Neural cell (in vitro differentiated cells): ENCODE measurements at regions not wholly inside any gene's neighbourhood (a gene's known extent, or its start where the extent isn't known, plus 50 kb on each side); places are given as distances from the start of the nearest gene placed in this dataset.

Experiments
- H2AFZ ChIP-seq: fragments of 200-600, 300-800 bp; sonication (generic), shearing (Covaris generic); 2 replicates; pipeline ENCODE4 v1.6.0; 2014; ENCODE audit warnings: low read depth, mild to moderate bottlenecking, antibody characterized with exemption, low read length, moderate library complexity
- H3F3A ChIP-seq: fragments of 200-600 bp; shearing (Covaris generic); 2 replicates; pipeline ENCODE4 v1.6.1; 2016; ENCODE audit warnings: mild to moderate bottlenecking, moderate library complexity, mixed read lengths, antibody characterized with exemption, low read length; ENCODE audit not compliant: insufficient read depth, poor library complexity, severe bottlenecking
- H3K27ac ChIP-seq: fragments of 200-600, 300-800 bp; sonication (generic), shearing (Covaris generic); 2 replicates; pipeline ENCODE4 v1.5.1; 2014; ENCODE audit warnings: mild to moderate bottlenecking, low read length, moderate library complexity
- H3K27me3 ChIP-seq: fragments of 300-800, 200-600 bp; sonication (generic), shearing (Covaris generic); 2 replicates; pipeline ENCODE4 v1.6.0; 2014; ENCODE audit warnings: mild to moderate bottlenecking, low read depth, low read length, moderate library complexity; ENCODE audit not compliant: insufficient read depth
- H3K36me3 ChIP-seq: fragments of 300-800, 200-600 bp; sonication (generic), shearing (Covaris generic); 2 replicates; pipeline ENCODE4 v1.5.1; 2014; ENCODE audit warnings: mild to moderate bottlenecking, antibody characterized with exemption, low read length, moderate library complexity; ENCODE audit not compliant: insufficient read depth
- H3K4me2 ChIP-seq: fragments of 300-800, 200-600 bp; sonication (generic), shearing (Covaris generic); 2 replicates; pipeline ENCODE4 v1.6.0; 2014; ENCODE audit warnings: mild to moderate bottlenecking, low read length
- H3K4me3 ChIP-seq: fragments of 300-800, 200-600 bp; sonication (generic), shearing (Covaris generic); 2 replicates; pipeline ENCODE4 v1.5.1; 2014; ENCODE audit warnings: mild to moderate bottlenecking, low read length, moderate library complexity
- H3K79me2 ChIP-seq: fragments of 200-600 bp; shearing (Covaris generic); replicated peaks from 2 replicates; pipeline ENCODE4 v1.6.0; 2014; ENCODE audit warnings: mild to moderate bottlenecking, low read length, moderate library complexity; ENCODE audit not compliant: insufficient read depth
- H3K9ac ChIP-seq: fragments of 300-800, 200-600 bp; sonication (generic), shearing (Covaris generic); 2 replicates; pipeline ENCODE4 v1.6.1; 2016; ENCODE audit warnings: mild to moderate bottlenecking, low read length, mixed read lengths
- H3K9me2 ChIP-seq: fragments of 200-600 bp; shearing (Covaris generic); 2 replicates; pipeline ENCODE4 v1.6.1; 2016; ENCODE audit warnings: mild to moderate bottlenecking, low read length, mixed read lengths; ENCODE audit not compliant: insufficient read depth
- H3K9me3 ChIP-seq: fragments of 200-600, 300-800 bp; sonication (generic), shearing (Covaris generic); 2 replicates; pipeline ENCODE4 v1.6.1; 2016; ENCODE audit warnings: mild to moderate bottlenecking, mixed run types, low read length, moderate library complexity, mixed read lengths
- H4K20me1 ChIP-seq: fragments of 200-600 bp; shearing (Covaris generic); 2 replicates; pipeline ENCODE4 v1.6.1; 2016; ENCODE audit warnings: mild to moderate bottlenecking, mixed run types; ENCODE audit not compliant: insufficient read depth
- CTCF ChIP-seq: fragments of 450-650 bp; IDR thresholded peaks from 2 replicates; pipeline ENCODE4 v1.5.1; 2014; ENCODE audit warnings: antibody characterized with exemption, mild to moderate bottlenecking, moderate library complexity; ENCODE audit not compliant: poor library complexity, severe bottlenecking
- EP300 ChIP-seq: fragments of 450-650 bp; conservative IDR thresholded peaks from 2 replicates; pipeline ENCODE4 v1.6.1; 2014; ENCODE audit warnings: antibody characterized with exemption, mild to moderate bottlenecking, moderate library complexity; ENCODE audit not compliant: poor library complexity, severe bottlenecking
- EZH2 ChIP-seq: fragments of 200-600, 300-800 bp; shearing (Covaris generic), sonication (generic); IDR thresholded peaks from 2 replicates; pipeline ENCODE4 v1.6.1; 2014; ENCODE audit warnings: antibody characterized with exemption, low read length, borderline replicate concordance, mild to moderate bottlenecking; ENCODE audit not compliant: insufficient read depth, poor library complexity, severe bottlenecking
- MXI1 ChIP-seq: fragments of 450-650 bp; conservative IDR thresholded peaks from 2 replicates; pipeline ENCODE4 v1.6.1; 2014; ENCODE audit warnings: antibody characterized with exemption, mild to moderate bottlenecking; ENCODE audit not compliant: poor library complexity, severe bottlenecking
- POLR2AphosphoS5 ChIP-seq: IDR thresholded peaks from 2 replicates; pipeline ENCODE4 v1.6.1; 2012
- RAD21 ChIP-seq: fragments of 450-650 bp; conservative IDR thresholded peaks from 2 replicates; pipeline ENCODE4 v1.6.1; 2014; ENCODE audit warnings: antibody characterized with exemption, mild to moderate bottlenecking, moderate library complexity
- REST ChIP-seq: IDR thresholded peaks from 2 replicates; pipeline ENCODE4 v1.6.1; 2012; ENCODE audit warnings: borderline replicate concordance
- SMC3 ChIP-seq: fragments of 450-650 bp; conservative IDR thresholded peaks from 2 replicates; pipeline ENCODE4 v1.6.1; 2014; ENCODE audit warnings: antibody characterized with exemption, mild to moderate bottlenecking, moderate library complexity; ENCODE audit not compliant: poor library complexity
- TAF1 ChIP-seq: IDR thresholded peaks from 2 replicates; pipeline ENCODE4 v1.6.1; 2012; ENCODE audit warnings: low read depth

- H3K36me3 ChIP-seq = no peaks in the 10 kb centered on the region
- H3F3A ChIP-seq = no peaks in the 10 kb centered on the region
- H3K4me3 ChIP-seq = no peak overlapping the region
- H3K27ac ChIP-seq = no peak overlapping the region
- H3K4me2 ChIP-seq = no peak overlapping the region
- TF ChIP-seq REST (no peak), CTCF (no peak), SMC3 (no peak), EP300 (no peak), RAD21 (no peak), EZH2 (no peak), TAF1 (no peak), MXI1 (no peak), POLR2AphosphoS5 (no peak)
- H3K79me2 ChIP-seq = no peaks in the 10 kb centered on the region
- no peak overlapping the region for H3K9ac ChIP-seq
- no peaks in the 10 kb centered on the region for H3K9me3 ChIP-seq
- H4K20me1 ChIP-seq = no peaks in the 10 kb centered on the region
- H3K27me3 ChIP-seq = no peaks in the 10 kb centered on the region
- H2AFZ ChIP-seq = no peak overlapping the region
- no peaks in the 10 kb centered on the region for H3K9me2 ChIP-seq
These were observed 326.0 kb upstream of the FTMT start for GRCh38 chr5:121525706-121526105.

GRCh38 chr5:121526908-121527307, 324.8 kb upstream of the FTMT start:
- Histone ChIP-seq H2AFZ (no peak overlapping the region), H3K9me2 (no peaks in the 10 kb centered on the region), H4K20me1 (no peaks in the 10 kb centered on the region), H3K27me3 (no peaks in the 10 kb centered on the region), H3K9ac (no peak overlapping the region), H3K9me3 (no peaks in the 10 kb centered on the region), H3K27ac (no peak overlapping the region), H3K79me2 (no peaks in the 10 kb centered on the region), H3K4me3 (no peak overlapping the region), H3F3A (no peaks in the 10 kb centered on the region), H3K36me3 (no peaks in the 10 kb centered on the region), H3K4me2 (no peak overlapping the region)
- TF ChIP-seq MXI1 (no peak), REST (no peak), POLR2AphosphoS5 (no peak), TAF1 (no peak), RAD21 (no peak), SMC3 (no peak), EP300 (no peak), CTCF (no peak), EZH2 (no peak)
